Endodermal cell (in vitro differentiated cells): ENCODE measurements at regions not wholly inside any gene's neighbourhood (a gene's known extent, or its start where the extent isn't known, plus 50 kb on each side); places are given as distances from the start of the nearest gene placed in this dataset.

Experiments used
- DNase-seq: peaks from one replicate; pipeline ENCODE4 v3.0.0-alpha.2; 2017
- H3K27ac ChIP-seq: 2 replicates; pipeline ENCODE4 v1.5.1; 2013; ENCODE audit warnings: mild to moderate bottlenecking, low read depth, low read length, moderate library complexity
- H3K27me3 ChIP-seq: 2 replicates; pipeline ENCODE4 v1.6.1; 2013; ENCODE audit warnings: mild to moderate bottlenecking, low read length, moderate library complexity; ENCODE audit not compliant: insufficient read depth, control insufficient read depth, poor library complexity, severe bottlenecking
- H3K36me3 ChIP-seq: 2 replicates; pipeline ENCODE4 v1.7.0; 2013; ENCODE audit warnings: mild to moderate bottlenecking, low read length, moderate library complexity; ENCODE audit not compliant: control insufficient read depth, insufficient read depth
- H3K4me1 ChIP-seq: one replicate; pipeline ENCODE4 v1.7.0; 2013; ENCODE audit warnings: low read length; ENCODE audit not compliant: control insufficient read depth, insufficient read depth
- H3K4me3 ChIP-seq: 2 replicates; pipeline ENCODE4 v1.5.1; 2013; ENCODE audit warnings: mild to moderate bottlenecking, low read length, moderate library complexity
- H3K9ac ChIP-seq: 2 replicates; pipeline ENCODE4 v1.6.1; 2013; ENCODE audit warnings: mild to moderate bottlenecking, low read length, moderate library complexity; ENCODE audit not compliant: poor library complexity, severe bottlenecking; ENCODE audit errors: extremely low read depth
- H3K9me3 ChIP-seq: 2 replicates; pipeline ENCODE4 v1.6.1; 2013; ENCODE audit warnings: mild to moderate bottlenecking, low read length, moderate library complexity; ENCODE audit not compliant: control insufficient read depth
- H3K27ac Mint-ChIP-seq: 2 replicates; pipeline ENCODE4 v1.8.0; 2020; ENCODE audit warnings: mixed read lengths
- H3K27me3 Mint-ChIP-seq: 2 replicates; pipeline ENCODE4 v1.8.0; 2021; ENCODE audit warnings: mild to moderate bottlenecking, mixed read lengths; ENCODE audit not compliant: insufficient read depth
- H3K36me3 Mint-ChIP-seq: 2 replicates; pipeline ENCODE4 v1.8.0; 2020; ENCODE audit warnings: low read depth, mixed read lengths
- H3K4me1 Mint-ChIP-seq: 2 replicates; pipeline ENCODE4 v1.8.0; 2020; ENCODE audit warnings: mixed read lengths
- H3K4me3 Mint-ChIP-seq: 2 replicates; pipeline ENCODE4 v1.8.0; 2020; ENCODE audit warnings: mild to moderate bottlenecking, moderate library complexity, mixed read lengths
- H3K9me3 Mint-ChIP-seq: 2 replicates; pipeline ENCODE4 v1.8.0; 2020; ENCODE audit warnings: mild to moderate bottlenecking, mixed read lengths
- CTCF ChIP-seq: fragments of 200-600 bp; sonication (generic); conservative IDR thresholded peaks from 2 replicates; pipeline ENCODE4 v1.5.0; 2021; ENCODE audit warnings: antibody characterized with exemption, mild to moderate bottlenecking
- WGBS, 2 experiments: methylation state at CpG; one replicate each; pipeline versions ENCODE4 v1.1.5 to v1.1.7; 2013; ENCODE audit warnings: missing lambda C conversion rate in 2 of 2, mixed read lengths in 1 of 2; ENCODE audit not compliant: insufficient coverage in 1 of 2, insufficient read length in 1 of 2; 5-methylcytosine and 5-hydroxymethylcytosine counted together

GRCh38 chr6:167648501-167649278 lies 178.0 kb upstream of the AFDN start:
- Histone ChIP-seq H3K9me3 (no peaks in the 10 kb centered on the region), H3K4me1 (no peaks in the 10 kb centered on the region), H3K4me3 (no peak overlapping the region), H3K9ac (no peak overlapping the region), H3K27me3 (no peaks in the 10 kb centered on the region), H3K36me3 (no peaks in the 10 kb centered on the region), H3K27ac (no peak overlapping the region)
- no peak overlapping the region for H3K27ac Mint-ChIP-seq
- no peak for DNase-seq
- H3K9me3 Mint-ChIP-seq, result peaks cover 2% of the 10 kb centered on the region
- no peak overlapping the region for H3K4me3 Mint-ChIP-seq
- no peaks in the 10 kb centered on the region for H3K36me3 Mint-ChIP-seq
- 94 to 97% methylated on average over 10 to 13 of the region's 13 CpGs for WGBS, 2 experiments
- H3K4me1 Mint-ChIP-seq, result peaks cover 5% of the 10 kb centered on the region
- no peaks in the 10 kb centered on the region for H3K27me3 Mint-ChIP-seq
- no peak for TF ChIP-seq CTCF

DNA sequence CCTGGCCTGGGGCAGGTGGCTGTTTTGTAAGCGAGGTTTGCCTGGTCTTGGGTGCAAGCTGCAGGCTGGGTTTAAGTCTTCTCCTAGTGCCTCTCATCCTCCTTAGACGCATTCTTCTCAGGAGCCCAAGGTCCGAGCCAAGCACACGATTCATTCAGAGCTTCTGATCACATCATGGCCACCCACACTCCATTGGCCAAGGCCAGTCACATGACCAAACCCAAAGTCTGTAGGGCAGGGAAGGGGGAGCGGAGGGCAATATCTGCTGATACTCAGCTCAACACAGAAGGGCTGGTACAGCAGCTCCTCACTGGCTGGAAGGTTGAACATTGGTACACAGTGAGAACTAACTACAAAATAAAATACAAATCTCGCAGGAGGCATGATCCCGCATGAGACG lies 177.2 kb upstream of the AFDN start:
- Histone ChIP-seq H3K9ac (no peak overlapping the region), H3K4me3 (no peak overlapping the region), H3K27ac (no peak overlapping the region), H3K27me3 (no peaks in the 10 kb centered on the region), H3K36me3 (no peaks in the 10 kb centered on the region), H3K4me1 (no peaks in the 10 kb centered on the region), H3K9me3 (no peaks in the 10 kb centered on the region)
- H3K27ac Mint-ChIP-seq, result no peak overlapping the region
- no peaks in the 10 kb centered on the region for H3K27me3 Mint-ChIP-seq
- peaks cover 2% of the 10 kb centered on the region for H3K4me1 Mint-ChIP-seq
- no peak for DNase-seq
- TF ChIP-seq CTCF, result no peak
- H3K9me3 Mint-ChIP-seq, result peaks cover 2% of the 10 kb centered on the region
- H3K4me3 Mint-ChIP-seq, result no peak overlapping the region
- H3K36me3 Mint-ChIP-seq, result no peaks in the 10 kb centered on the region
- WGBS, 2 experiments, result 85 to 94% methylated on average over 4 to 8 of the region's 8 CpGs

DNA sequence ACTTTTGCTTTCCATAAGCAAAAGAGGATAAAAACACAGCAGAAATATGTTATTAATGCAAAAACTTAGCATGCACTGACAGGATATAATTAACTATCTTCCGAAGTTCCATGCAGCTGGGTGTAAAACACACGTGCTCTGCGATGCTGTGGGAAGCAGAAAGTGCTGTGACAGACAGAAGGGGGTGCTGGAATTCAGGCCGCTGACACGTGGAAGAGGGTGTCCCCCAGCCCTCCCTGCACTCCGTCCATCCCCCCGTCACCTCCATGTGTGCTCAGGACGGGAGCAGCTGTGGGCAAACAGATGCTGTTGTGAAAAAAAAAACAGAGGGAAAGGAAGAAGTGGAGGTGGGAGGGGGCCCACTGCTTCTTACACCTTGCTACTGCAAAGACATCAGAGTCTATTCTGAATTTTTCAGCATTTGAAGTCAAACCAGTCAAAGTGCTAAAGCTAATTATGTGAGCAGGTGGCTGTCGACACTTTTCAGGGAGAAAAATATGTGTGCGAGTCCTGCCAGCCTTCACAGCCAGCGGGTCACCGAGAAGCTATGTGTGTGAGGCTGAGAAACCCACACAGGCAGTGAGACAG lies 175.9 kb upstream of the AFDN start:
- Mint-ChIP-seq H3K27ac (no peak overlapping the region), H3K27me3 (no peaks in the 10 kb centered on the region), H3K9me3 (peaks cover 2% of the 10 kb centered on the region), H3K4me1 (peaks cover 2% of the 10 kb centered on the region), H3K36me3 (no peaks in the 10 kb centered on the region), H3K4me3 (no peak overlapping the region)
- Histone ChIP-seq H3K27me3 (no peaks in the 10 kb centered on the region), H3K4me3 (no peak overlapping the region), H3K9me3 (no peaks in the 10 kb centered on the region), H3K36me3 (no peaks in the 10 kb centered on the region), H3K27ac (no peak overlapping the region), H3K4me1 (no peaks in the 10 kb centered on the region), H3K9ac (no peak overlapping the region)
- TF ChIP-seq CTCF, result no peak
- no peak for DNase-seq
- WGBS, 2 experiments, result 85 to 90% methylated on average over 7 to 12 of the region's 12 CpGs
